ENCODE measurements at regions not wholly inside any gene's neighbourhood (a gene's known extent, or its start where the extent isn't known, plus 50 kb on each side); places are given as distances from the start of the nearest gene placed in this dataset.
A peak's percentile ranks its signal among the peaks of the same experiment; 100 is the strongest.

- H3K27ac ChIP-seq, result no peak overlapping the region
- no peaks in the 10 kb centered on the region for H3K9me3 ChIP-seq
- no peak for ATAC-seq
- intact Hi-C loops (cut with DNase I), result loop anchor here in 1 of 10 donors (10.0 kb wide), 1 partner anchor 52 kb away; no protein-coding TSS in a partner anchor
- peaks cover 0 to 18% (median 13%) of the 10 kb centered on the region in 12 donors for H3K4me1 ChIP-seq
- WGBS, 4 donors, result 83 to 91% (median 88%) methylated on average over 5 of the region's 5 CpGs
- no peak overlapping the region for H3K4me3 ChIP-seq
- no peak for DNase-seq
- no peaks in the 10 kb centered on the region for H3K36me3 ChIP-seq
- TF ChIP-seq POLR2A (IDR thresholded peaks at IDR 0.05) (no peak), CTCF (IDR thresholded peaks at IDR 0.05) (no peak)
- H3K27me3 ChIP-seq, result no peaks in the 10 kb centered on the region
Observed at GRCh38 chr20:11212902-11213301, 539.1 kb upstream of the JAG1 start.

GRCh38 chr20:11214256-11214840 lies 540.5 kb upstream of the JAG1 start:
- TF ChIP-seq POLR2A (IDR thresholded peaks at IDR 0.05) (no peak), CTCF (IDR thresholded peaks at IDR 0.05) (no peak)
- WGBS, 4 donors, result 80 to 85% (median 82%) methylated on average over 6 of the region's 6 CpGs
- peaks cover 0 to 26% (median 17%) of the 10 kb centered on the region in 12 donors for H3K4me1 ChIP-seq
- H3K36me3 ChIP-seq, result no peaks in the 10 kb centered on the region
- DNase-seq (no peak), ATAC-seq (no peak)
- H3K27ac ChIP-seq, result no peak overlapping the region
- intact Hi-C loops (cut with DNase I), result loop anchor here in 1 of 10 donors (10.0 kb wide), 1 partner anchor 50 kb away; no protein-coding TSS in a partner anchor
- no peak overlapping the region for H3K4me3 ChIP-seq
- no peaks in the 10 kb centered on the region for H3K27me3 ChIP-seq
- no peaks in the 10 kb centered on the region for H3K9me3 ChIP-seq

GRCh38 chr20:11216451-11217314 lies 542.9 kb upstream of the JAG1 start:
- H3K9me3 ChIP-seq, result no peaks in the 10 kb centered on the region
- H3K36me3 ChIP-seq, result no peaks in the 10 kb centered on the region
- intact Hi-C loops (cut with DNase I), result loop anchor here in 1 of 10 donors (10.0 kb wide), 1 partner anchor 48 kb away; no protein-coding TSS in a partner anchor
- ATAC-seq, result peak in 3 of 4 donors; percentile 26 to 45 (median 41)
- H3K4me1 ChIP-seq, result peaks cover 0 to 26% (median 17%) of the 10 kb centered on the region in 12 donors
- 50 to 58% (median 54%) methylated on average over 7 of the region's 7 CpGs for WGBS, 4 donors
- H3K27me3 ChIP-seq, result no peaks in the 10 kb centered on the region
- H3K4me3 ChIP-seq, result no peak overlapping the region
- no peak for TF ChIP-seq CTCF (IDR thresholded peaks at IDR 0.05)
- no peak for TF ChIP-seq POLR2A (IDR thresholded peaks at IDR 0.05)
- no peak for DNase-seq
- peak overlapping the region in 5 of 12 donors; percentile 10 to 32 (median 25) for H3K27ac ChIP-seq
